ENCODE measurements at regions not wholly inside any gene's neighbourhood (a gene's known extent, or its start where the extent isn't known, plus 50 kb on each side); places are given as distances from the start of the nearest gene placed in this dataset.

- Histone ChIP-seq H3K4me1 (no peaks in the 10 kb centered on the region), H3K27me3 (no peaks in the 10 kb centered on the region), H3K27ac (no peak overlapping the region), H3K9me3 (no peaks in the 10 kb centered on the region), H3K4me3 (no peak overlapping the region), H3K36me3 (ENCODE audit: low read depth, missing control alignments) (no peaks in the 10 kb centered on the region)
- WGBS, 2 donors = 90 to 91% methylated on average over 5 of the region's 5 CpGs
- no peak for TF ChIP-seq CTCF (IDR thresholded peaks at IDR 0.05)
- no peak for TF ChIP-seq POLR2A (IDR thresholded peaks at IDR 0.05)
- intact Hi-C loops (cut with DNase I; ENCODE audit: low total_unique reads) = no loop called here
- DNase-seq = no peak
Measured at GRCh38 chr6:105646391-105646867, 243.5 kb upstream of the PREP start.

- H3K36me3 ChIP-seq (ENCODE audit: low read depth, missing control alignments) = no peaks in the 10 kb centered on the region
- no peak for TF ChIP-seq POLR2A (IDR thresholded peaks at IDR 0.05)
- no peak for TF ChIP-seq CTCF (IDR thresholded peaks at IDR 0.05)
- no peak overlapping the region for H3K27ac ChIP-seq
- H3K9me3 ChIP-seq = no peaks in the 10 kb centered on the region
- H3K4me3 ChIP-seq = no peak overlapping the region
- intact Hi-C loops (cut with DNase I; ENCODE audit: low total_unique reads) = no loop called here
- no peaks in the 10 kb centered on the region for H3K4me1 ChIP-seq
- 80 to 91% methylated on average over 3 of the region's 3 CpGs for WGBS, 2 donors
- DNase-seq = no peak
- no peaks in the 10 kb centered on the region for H3K27me3 ChIP-seq
Measured at GRCh38 chr6:105645958-105646357, 243.1 kb upstream of the PREP start.

GRCh38 chr6:105645156-105645555 lies 242.3 kb upstream of the PREP start:
- Histone ChIP-seq H3K4me1 (no peaks in the 10 kb centered on the region), H3K4me3 (no peak overlapping the region), H3K27me3 (no peaks in the 10 kb centered on the region), H3K27ac (no peak overlapping the region), H3K36me3 (ENCODE audit: low read depth, missing control alignments) (no peaks in the 10 kb centered on the region), H3K9me3 (no peaks in the 10 kb centered on the region)
- 62 to 77% methylated on average over 1 of the region's 1 CpG for WGBS, 2 donors
- DNase-seq = no peak
- intact Hi-C loops (cut with DNase I; ENCODE audit: low total_unique reads) = no loop called here
- TF ChIP-seq POLR2A (IDR thresholded peaks at IDR 0.05) (no peak), CTCF (IDR thresholded peaks at IDR 0.05) (no peak)

GRCh38 chr6:105644691-105645090 lies 241.8 kb upstream of the PREP start:
- H3K36me3 ChIP-seq (ENCODE audit: low read depth, missing control alignments) = no peaks in the 10 kb centered on the region
- WGBS, 2 donors = 84 to 88% methylated on average over 3 of the region's 3 CpGs
- no peak overlapping the region for H3K4me3 ChIP-seq
- no peaks in the 10 kb centered on the region for H3K9me3 ChIP-seq
- no peaks in the 10 kb centered on the region for H3K4me1 ChIP-seq
- TF ChIP-seq CTCF (IDR thresholded peaks at IDR 0.05) = no peak
- no peak for TF ChIP-seq POLR2A (IDR thresholded peaks at IDR 0.05)
- intact Hi-C loops (cut with DNase I; ENCODE audit: low total_unique reads) = no loop called here
- no peak overlapping the region for H3K27ac ChIP-seq
- no peaks in the 10 kb centered on the region for H3K27me3 ChIP-seq
- DNase-seq = no peak

- no peak overlapping the region for H3K4me3 ChIP-seq
- no peak overlapping the region for H3K27ac ChIP-seq
- no peaks in the 10 kb centered on the region for H3K27me3 ChIP-seq
- no peaks in the 10 kb centered on the region for H3K4me1 ChIP-seq
- no peaks in the 10 kb centered on the region for H3K9me3 ChIP-seq
- intact Hi-C loops (cut with DNase I; ENCODE audit: low total_unique reads) = no loop called here
- no peaks in the 10 kb centered on the region for H3K36me3 ChIP-seq (ENCODE audit: low read depth, missing control alignments)
- WGBS, 2 donors = 78 to 90% methylated on average over 2 of the region's 2 CpGs
- no peak for TF ChIP-seq POLR2A (IDR thresholded peaks at IDR 0.05)
- TF ChIP-seq CTCF (IDR thresholded peaks at IDR 0.05) = no peak
- no peak for DNase-seq
Measured at GRCh38 chr6:105644073-105644489, 241.2 kb upstream of the PREP start.

Data from testis (tissue), 2 donors.